ENCODE measurements at regions not wholly inside any gene's neighbourhood (a gene's known extent, or its start where the extent isn't known, plus 50 kb on each side); places are given as distances from the start of the nearest gene placed in this dataset.

DNA sequence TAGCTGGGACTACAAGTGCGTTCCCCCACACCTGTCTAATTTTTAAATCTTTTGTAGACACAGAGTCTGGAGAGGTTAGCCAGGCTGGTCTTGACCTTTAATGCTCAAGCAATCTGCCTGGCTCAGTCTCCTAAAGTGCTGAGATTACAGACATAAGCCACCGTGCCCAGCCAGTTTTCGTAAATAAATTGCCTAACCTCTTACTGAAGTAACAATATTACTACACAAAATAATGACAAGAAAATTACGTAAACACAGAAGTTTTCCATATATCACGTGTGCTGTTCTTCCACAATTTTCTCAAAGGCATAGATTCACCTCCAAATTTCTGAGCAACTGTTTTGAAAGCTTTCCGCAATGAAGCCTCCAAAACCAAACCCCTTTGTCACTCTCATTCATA lies 58.1 kb upstream of the PROK2 start:
- Mint-ChIP-seq H3K36me3 (no peaks in the 10 kb centered on the region), H3K9me3 (no peaks in the 10 kb centered on the region), H3K4me3 (no peak overlapping the region), H3K4me1 (no peaks in the 10 kb centered on the region), H3K27ac (no peak overlapping the region), H3K27me3 (peaks cover 8 to 11% of the 10 kb centered on the region in 2 donors)
- Histone ChIP-seq H3K27me3 (ENCODE audit: insufficient read depth, low read length, poor library complexity, severe bottlenecking) (no peaks in the 10 kb centered on the region), H3K4me3 (ENCODE audit: low read length) (no peak overlapping the region), H3K9me3 (ENCODE audit: low read length) (no peaks in the 10 kb centered on the region), H3K36me3 (ENCODE audit: insufficient read depth, low read length) (no peaks in the 10 kb centered on the region), H3K27ac (ENCODE audit: low read depth, low read length) (no peak overlapping the region), H3K4me1 (ENCODE audit: insufficient read depth, low read length) (no peaks in the 10 kb centered on the region)
- DNase-seq = no peak
- CTCF ChIA-PET = no interaction called here
- POLR2A ChIA-PET = no interaction called here

GRCh38 chr3:71838406-71838805 lies 53.5 kb upstream of the PROK2 start:
- no peak overlapping the region for H3K4me3 ChIP-seq (ENCODE audit: low read length)
- no peaks in the 10 kb centered on the region for H3K4me1 ChIP-seq (ENCODE audit: insufficient read depth, low read length)
- peaks cover 5 to 8% of the 10 kb centered on the region in 2 donors for H3K27me3 Mint-ChIP-seq
- no peaks in the 10 kb centered on the region for H3K9me3 ChIP-seq (ENCODE audit: low read length)
- no peak overlapping the region for H3K4me3 Mint-ChIP-seq
- POLR2A ChIA-PET = no interaction called here
- H3K36me3 ChIP-seq (ENCODE audit: insufficient read depth, low read length) = no peaks in the 10 kb centered on the region
- DNase-seq = no peak
- no peak overlapping the region for H3K27ac ChIP-seq (ENCODE audit: low read depth, low read length)
- no peaks in the 10 kb centered on the region for H3K27me3 ChIP-seq (ENCODE audit: insufficient read depth, low read length, poor library complexity, severe bottlenecking)
- H3K27ac Mint-ChIP-seq = no peak overlapping the region
- H3K36me3 Mint-ChIP-seq = no peaks in the 10 kb centered on the region
- no peaks in the 10 kb centered on the region for H3K4me1 Mint-ChIP-seq
- no peaks in the 10 kb centered on the region for H3K9me3 Mint-ChIP-seq
- CTCF ChIA-PET = interaction anchor here (1.5 kb wide), 1 partner anchor 37 kb away, joined by 4 read pairs; no protein-coding TSS in a partner anchor
